HUES6 (cell line): ENCODE measurements at regions not wholly inside any gene's neighbourhood (a gene's known extent, or its start where the extent isn't known, plus 50 kb on each side); places are given as distances from the start of the nearest gene placed in this dataset.

ENCODE experiments used
- H3K27ac ChIP-seq: 2 replicates; pipeline ENCODE4 v1.7.0; 2013; ENCODE audit warnings: low read depth, mild to moderate bottlenecking, low read length, inconsistent platforms
- H3K27me3 ChIP-seq: 2 replicates; pipeline ENCODE4 v1.6.1; 2013; ENCODE audit warnings: low read length; ENCODE audit not compliant: control insufficient read depth, insufficient read depth
- H3K36me3 ChIP-seq: 2 replicates; pipeline ENCODE4 v1.6.1; 2013; ENCODE audit warnings: low read length; ENCODE audit not compliant: control insufficient read depth, insufficient read depth
- H3K4me1 ChIP-seq: 2 replicates; pipeline ENCODE4 v1.6.1; 2013; ENCODE audit warnings: low read length; ENCODE audit not compliant: control insufficient read depth, insufficient read depth
- H3K4me3 ChIP-seq: 2 replicates; pipeline ENCODE4 v1.5.1; 2013; ENCODE audit warnings: low read depth, low read length
- H3K9ac ChIP-seq: one replicate; pipeline ENCODE4 v1.6.1; 2013; ENCODE audit warnings: mild to moderate bottlenecking, low read length
- H3K9me3 ChIP-seq: 2 replicates; pipeline ENCODE4 v1.6.1; 2013; ENCODE audit warnings: low read depth, low read length; ENCODE audit not compliant: control insufficient read depth, insufficient read depth

DNA sequence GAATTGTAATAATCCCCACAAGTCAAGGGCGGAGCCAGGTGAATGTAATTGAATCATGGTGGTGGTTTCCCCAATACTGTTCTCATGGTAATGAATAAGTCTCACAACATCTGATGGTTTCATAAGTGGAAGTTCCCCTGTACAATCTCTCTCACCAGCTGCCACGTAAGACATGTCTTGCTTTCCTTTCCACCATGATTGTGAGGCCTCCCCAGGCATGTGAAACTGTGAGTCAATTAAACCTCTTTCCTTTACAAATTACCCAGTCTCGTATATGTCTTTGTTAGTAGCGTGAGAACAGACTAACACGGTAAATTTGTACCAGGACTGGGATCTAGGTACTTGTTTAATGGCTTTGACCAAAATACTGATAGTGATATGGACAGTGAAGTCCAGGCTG lies 744.3 kb upstream of the REG3G start:
- peaks cover 14% of the 10 kb centered on the region for H3K9me3 ChIP-seq
- no peak overlapping the region for H3K9ac ChIP-seq
- H3K4me1 ChIP-seq = no peaks in the 10 kb centered on the region
- H3K27ac ChIP-seq = no peak overlapping the region
- no peaks in the 10 kb centered on the region for H3K27me3 ChIP-seq
- H3K36me3 ChIP-seq = no peaks in the 10 kb centered on the region
- H3K4me3 ChIP-seq = no peak overlapping the region

DNA sequence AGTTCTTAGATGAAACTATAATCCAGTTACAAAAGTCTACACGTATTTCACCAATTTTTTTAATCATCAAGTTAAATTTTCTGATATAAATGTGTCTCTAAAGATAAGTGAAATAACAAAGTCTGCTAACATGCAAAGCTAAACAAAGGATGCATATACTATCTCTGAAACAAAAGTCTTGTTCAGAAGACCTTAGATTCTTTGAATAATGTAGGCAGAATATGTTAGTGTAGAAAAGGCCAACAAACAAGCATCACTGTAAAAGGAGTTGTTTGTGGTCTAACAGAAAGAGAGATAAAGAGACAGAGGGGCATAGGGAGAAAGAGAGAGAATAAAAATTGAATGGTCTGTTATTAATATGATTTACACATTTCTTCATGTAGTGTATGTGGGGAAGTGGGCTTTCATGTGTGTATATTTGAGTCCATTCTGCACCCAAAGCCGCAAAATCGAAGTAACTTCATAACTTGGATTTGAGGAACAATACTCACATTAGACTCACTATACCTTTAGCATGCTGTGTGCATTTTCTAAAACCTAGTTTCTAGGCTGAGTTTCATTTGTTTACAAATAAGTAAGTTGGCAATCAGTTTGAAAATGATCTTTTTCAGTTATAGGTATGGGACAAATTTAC lies 734.8 kb upstream of the REG3G start:
- Histone ChIP-seq H3K36me3 (no peaks in the 10 kb centered on the region), H3K27ac (no peak overlapping the region), H3K4me3 (no peak overlapping the region), H3K27me3 (no peaks in the 10 kb centered on the region), H3K4me1 (no peaks in the 10 kb centered on the region), H3K9me3 (no peaks in the 10 kb centered on the region), H3K9ac (no peak overlapping the region)

DNA sequence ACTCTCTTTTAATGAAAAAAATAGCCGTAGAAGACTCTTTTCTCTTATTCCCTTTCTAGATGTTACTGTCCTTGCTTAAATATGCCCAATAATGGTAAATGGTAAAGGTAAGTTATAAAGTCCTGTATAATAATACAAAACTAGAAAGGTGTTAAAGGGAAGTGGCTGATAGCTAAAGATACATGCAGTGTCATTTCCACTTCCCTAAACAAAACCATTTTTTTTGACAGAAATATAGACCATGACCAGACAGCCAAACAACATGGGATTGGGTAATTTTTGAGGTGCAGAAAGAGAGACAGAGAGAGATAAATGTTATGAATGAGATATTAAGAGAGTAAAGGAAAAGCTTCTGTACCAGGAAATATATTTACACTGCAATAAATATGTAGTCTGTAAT lies 731.7 kb upstream of the REG3G start:
- Histone ChIP-seq H3K36me3 (no peaks in the 10 kb centered on the region), H3K27ac (no peak overlapping the region), H3K4me1 (no peaks in the 10 kb centered on the region), H3K4me3 (no peak overlapping the region), H3K27me3 (no peaks in the 10 kb centered on the region), H3K9me3 (no peaks in the 10 kb centered on the region), H3K9ac (no peak overlapping the region)

DNA sequence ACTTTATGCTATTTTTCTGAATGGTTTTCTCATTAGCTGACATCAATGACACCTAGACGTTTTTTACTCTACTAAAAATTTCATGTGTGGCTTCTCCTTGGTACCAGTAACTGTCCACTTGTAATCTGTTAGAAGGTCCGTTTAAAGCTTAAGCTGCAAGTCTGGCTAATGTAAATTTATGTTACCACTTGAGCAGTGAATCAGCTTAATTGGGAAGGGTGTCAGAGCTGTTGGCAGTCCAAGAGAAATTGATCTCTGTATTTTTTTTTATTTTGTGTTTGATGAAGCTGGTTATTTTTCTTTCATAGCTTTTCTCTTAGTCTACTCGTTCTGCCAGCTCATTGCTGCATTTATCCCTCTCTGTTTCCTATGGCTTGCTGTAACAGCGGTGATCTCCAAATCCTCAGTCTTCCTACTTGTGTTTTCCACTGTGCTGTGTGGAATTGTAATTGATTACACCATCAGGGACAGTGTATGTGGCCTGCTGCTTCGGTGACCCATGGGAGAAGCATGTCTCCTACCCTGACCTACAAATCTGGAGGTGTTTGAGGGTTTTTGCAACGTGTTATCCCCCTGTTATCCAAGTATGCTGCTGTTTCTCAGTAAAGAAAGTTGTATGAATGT lies 724.2 kb upstream of the REG3G start:
- H3K9ac ChIP-seq = no peak overlapping the region
- no peak overlapping the region for H3K27ac ChIP-seq
- H3K4me3 ChIP-seq = no peak overlapping the region
- no peaks in the 10 kb centered on the region for H3K9me3 ChIP-seq
- H3K36me3 ChIP-seq = no peaks in the 10 kb centered on the region
- H3K27me3 ChIP-seq = no peaks in the 10 kb centered on the region
- H3K4me1 ChIP-seq = peaks cover 8% of the 10 kb centered on the region; the same call in 1 of the 2 replicates

DNA sequence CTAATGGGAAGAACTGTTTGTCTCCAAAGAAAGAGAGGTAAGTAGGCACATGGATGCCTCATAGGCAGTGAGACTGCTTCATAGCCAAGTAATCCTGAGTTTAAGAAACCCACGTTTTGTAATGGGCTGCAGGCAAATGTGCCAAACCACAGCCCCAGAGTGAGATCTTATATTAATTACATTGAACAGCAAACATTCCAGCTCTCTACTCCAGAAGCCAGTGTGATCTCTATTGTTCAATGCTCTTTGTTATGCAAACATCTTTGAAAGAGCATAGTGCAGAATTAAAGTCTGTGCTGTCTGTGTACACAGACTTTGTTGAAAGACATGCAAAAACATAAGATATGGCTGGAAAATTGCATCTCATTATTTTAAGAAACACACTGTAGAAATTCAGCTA lies 720.8 kb upstream of the REG3G start:
- Histone ChIP-seq H3K27me3 (no peaks in the 10 kb centered on the region), H3K9ac (no peak overlapping the region), H3K9me3 (no peaks in the 10 kb centered on the region), H3K4me1 (peaks cover 22% of the 10 kb centered on the region), H3K27ac (no peak overlapping the region), H3K36me3 (no peaks in the 10 kb centered on the region), H3K4me3 (no peak overlapping the region)

DNA sequence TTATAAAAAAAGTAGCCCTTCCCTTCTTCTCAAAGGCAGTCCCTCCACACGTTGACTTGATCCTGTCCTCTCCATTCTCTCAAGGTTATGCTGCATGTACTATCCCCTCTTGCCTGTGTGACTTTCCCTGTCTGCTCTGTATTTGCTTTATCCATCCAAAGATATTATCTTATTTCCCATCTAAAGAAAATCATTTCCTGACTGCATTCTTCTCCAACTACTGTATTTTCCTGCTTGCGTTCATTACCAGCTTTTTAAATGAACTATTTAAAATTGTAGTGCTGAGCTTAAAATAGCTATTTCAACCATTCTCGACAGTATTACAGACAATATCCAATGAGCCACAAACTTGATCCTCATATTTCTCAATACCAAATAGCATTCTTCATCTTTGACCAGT lies 716.0 kb upstream of the REG3G start:
- Histone ChIP-seq H3K4me3 (no peak overlapping the region), H3K9me3 (no peaks in the 10 kb centered on the region), H3K27ac (no peak overlapping the region), H3K27me3 (no peaks in the 10 kb centered on the region), H3K9ac (no peak overlapping the region), H3K36me3 (no peaks in the 10 kb centered on the region), H3K4me1 (peaks cover 22% of the 10 kb centered on the region)

DNA sequence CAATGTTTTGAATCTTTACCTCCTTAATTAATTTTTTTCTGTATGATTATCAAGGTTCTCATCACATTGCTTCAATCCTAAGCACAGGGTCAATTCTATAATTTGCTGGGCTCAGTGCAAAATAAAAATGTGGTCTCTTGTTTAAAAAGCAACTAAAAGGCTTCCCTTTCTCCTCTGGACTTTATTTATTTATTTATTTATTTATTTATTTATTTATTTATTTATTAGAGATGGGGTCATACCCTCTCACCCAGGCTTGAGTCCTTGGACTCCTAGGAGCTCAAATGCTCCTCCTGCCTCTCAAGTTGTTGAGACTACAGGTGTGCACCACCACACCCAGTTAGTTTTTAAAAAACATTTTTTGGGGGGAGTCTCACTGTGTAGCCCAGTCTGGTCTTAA lies 710.1 kb upstream of the REG3G start:
- Histone ChIP-seq H3K27me3 (no peaks in the 10 kb centered on the region), H3K9ac (no peak overlapping the region), H3K27ac (no peak overlapping the region), H3K9me3 (no peaks in the 10 kb centered on the region), H3K36me3 (no peaks in the 10 kb centered on the region), H3K4me3 (no peak overlapping the region), H3K4me1 (peaks cover 7% of the 10 kb centered on the region; the same call in 1 of the 2 replicates)

DNA sequence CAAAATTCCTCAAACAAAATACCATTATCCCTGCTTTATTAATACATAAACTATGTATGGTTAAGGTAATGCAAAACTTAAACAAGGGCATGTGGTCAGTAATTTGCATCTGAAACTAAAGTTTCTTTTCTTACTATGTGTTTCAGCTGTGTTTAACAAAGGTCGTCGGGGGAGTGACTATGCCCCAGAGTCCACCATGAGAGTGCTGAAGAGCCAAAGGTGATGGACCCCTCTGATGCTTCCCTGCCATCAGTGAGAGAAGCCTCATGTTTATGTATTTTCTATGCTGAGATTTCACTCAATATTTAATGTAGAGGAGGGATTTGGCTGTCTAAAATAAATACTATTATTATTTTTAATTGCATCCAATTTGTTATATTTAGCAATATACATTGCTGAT lies 707.2 kb upstream of the REG3G start:
- Histone ChIP-seq H3K9ac (no peak overlapping the region), H3K4me1 (peaks cover 7% of the 10 kb centered on the region; the same call in 1 of the 2 replicates), H3K36me3 (no peaks in the 10 kb centered on the region), H3K27me3 (no peaks in the 10 kb centered on the region), H3K9me3 (0 out of 2 replicates have a peak, but pooled peaks cover 3% of the 10 kb centered on the region), H3K4me3 (no peak overlapping the region), H3K27ac (no peak overlapping the region)

DNA sequence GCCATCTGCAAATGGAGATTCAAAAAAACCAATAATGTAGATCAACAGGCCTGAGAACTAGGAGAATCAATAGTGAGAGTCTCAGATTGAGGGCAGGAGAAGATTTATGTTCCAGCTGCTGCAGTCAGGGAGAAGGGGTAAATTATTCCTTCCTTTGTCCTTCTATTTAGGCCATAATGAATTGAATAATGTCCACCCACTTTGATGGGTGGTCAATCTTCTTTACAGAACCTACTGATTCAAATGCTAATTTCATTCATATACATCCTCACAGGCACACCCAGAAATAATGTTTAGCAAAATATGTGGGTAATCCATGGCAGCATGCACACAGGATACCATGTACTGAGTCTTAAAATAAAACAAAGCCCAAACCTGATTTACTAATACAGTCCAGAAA lies 695.3 kb upstream of the REG3G start:
- Histone ChIP-seq H3K27me3 (no peaks in the 10 kb centered on the region), H3K9ac (no peak overlapping the region), H3K4me3 (no peak overlapping the region), H3K27ac (no peak overlapping the region), H3K4me1 (peaks cover 5% of the 10 kb centered on the region; the same call in 1 of the 2 replicates), H3K36me3 (no peaks in the 10 kb centered on the region), H3K9me3 (no peaks in the 10 kb centered on the region)

DNA sequence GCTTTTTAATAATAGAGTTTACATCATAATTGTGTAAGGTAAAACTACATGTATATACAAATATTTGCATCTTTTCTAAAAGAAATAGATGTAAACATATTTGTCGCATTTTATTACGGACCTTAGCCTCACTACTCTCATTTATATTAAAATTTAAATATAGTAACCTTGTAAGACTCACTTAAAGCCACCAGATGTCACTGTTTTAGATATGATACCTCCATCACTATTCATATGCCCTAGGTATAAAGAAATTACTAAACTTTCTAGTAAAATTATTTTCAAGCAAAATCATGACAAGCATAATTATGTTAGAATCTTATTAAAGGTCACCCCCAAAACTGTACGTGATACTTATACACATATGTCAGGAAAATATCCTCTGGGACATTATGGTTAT lies 674.3 kb upstream of the REG3G start:
- Histone ChIP-seq H3K36me3 (no peaks in the 10 kb centered on the region), H3K4me3 (no peak overlapping the region), H3K27me3 (no peaks in the 10 kb centered on the region), H3K9ac (no peak overlapping the region), H3K4me1 (peaks cover 6% of the 10 kb centered on the region; the same call in 1 of the 2 replicates), H3K9me3 (no peaks in the 10 kb centered on the region), H3K27ac (no peak overlapping the region)

DNA sequence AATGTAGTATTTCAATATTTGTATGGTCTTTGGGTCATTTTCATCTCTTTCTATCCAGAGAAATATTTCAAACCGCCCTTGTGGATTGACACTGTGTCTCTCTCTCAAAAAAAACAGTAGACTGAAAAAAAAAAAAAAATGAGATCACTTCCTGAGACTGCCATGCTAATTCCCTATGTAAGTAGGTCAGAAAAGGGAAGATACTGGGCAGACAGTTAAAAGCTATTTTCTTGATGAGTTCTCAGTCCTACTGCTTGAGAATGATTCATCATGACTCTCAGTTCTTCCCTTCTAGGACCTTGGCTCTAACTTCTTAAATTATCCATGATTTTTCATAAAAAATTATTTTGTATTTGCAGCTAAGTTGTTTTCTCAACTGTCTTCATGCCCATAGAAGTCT lies 672.3 kb upstream of the REG3G start:
- H3K9ac ChIP-seq = no peak overlapping the region
- H3K27me3 ChIP-seq = no peaks in the 10 kb centered on the region
- no peak overlapping the region for H3K4me3 ChIP-seq
- H3K36me3 ChIP-seq = no peaks in the 10 kb centered on the region
- H3K9me3 ChIP-seq = no peaks in the 10 kb centered on the region
- no peak overlapping the region for H3K27ac ChIP-seq
- peaks cover 11% of the 10 kb centered on the region; the same call in 1 of the 2 replicates for H3K4me1 ChIP-seq
